ENCODE measurements at regions not wholly inside any gene's neighbourhood (a gene's known extent, or its start where the extent isn't known, plus 50 kb on each side); places are given as distances from the start of the nearest gene placed in this dataset.

DNA sequence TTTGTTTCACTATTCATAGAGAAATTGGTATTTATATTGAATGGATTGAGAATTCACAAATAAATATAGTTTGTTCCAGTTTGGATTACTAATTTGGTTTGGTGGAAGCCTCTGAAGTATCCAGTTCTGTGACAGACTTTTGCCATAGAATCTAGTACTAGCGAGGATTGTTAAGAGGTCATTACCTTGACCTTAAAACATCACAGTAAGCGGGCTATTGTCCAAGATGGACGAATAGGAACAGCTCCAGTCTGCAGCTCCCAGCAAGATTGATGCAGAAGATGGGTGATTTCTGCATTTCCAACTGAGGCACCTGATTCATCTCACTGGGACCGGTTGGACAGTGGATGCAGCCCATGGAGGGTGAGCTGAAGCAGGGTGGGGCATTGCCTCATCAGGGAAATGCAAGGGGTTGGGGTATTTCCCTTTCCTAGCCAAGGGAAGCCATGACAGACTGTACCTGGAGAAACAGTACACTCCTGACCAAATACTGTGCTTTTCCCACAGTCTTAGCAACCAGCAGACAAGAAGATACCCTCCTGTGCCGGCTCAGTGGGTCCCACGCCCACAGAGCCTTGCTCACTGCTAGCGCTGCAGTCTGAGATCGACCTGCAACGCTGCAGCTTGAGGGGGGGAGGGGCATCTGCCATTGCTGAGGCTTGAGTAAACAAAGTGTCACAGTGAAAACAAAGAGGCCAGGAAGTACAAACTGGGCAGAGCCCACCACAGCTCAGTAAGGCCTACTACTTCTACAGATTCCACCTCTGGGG lies 66.4 kb upstream of the NEDD9 start:
- Histone ChIP-seq H2AFZ (ENCODE audit: insufficient read depth, low read depth, low read length, poor library complexity, severe bottlenecking) (no peak overlapping the region), H3K36me3 (replicated peaks in 1 of 2; ENCODE audit: control insufficient read depth in 1 of 2, insufficient read depth in 2 of 2, low read length in 2 of 2) (peaks cover 14 to 51% of the 10 kb centered on the region in 2 donors), H4K20me1 (ENCODE audit: insufficient read depth, low read length) (peaks cover 4% of the 10 kb centered on the region), H3K4me1 (ENCODE audit: control insufficient read depth in 1 of 2, insufficient read depth in 2 of 2, low read length in 2 of 2) (no peaks in the 10 kb centered on the region), H3K27ac (ENCODE audit: low read depth in 1 of 2, low read length in 2 of 2) (no peak overlapping the region), H3K9me3 (replicated peaks in 1 of 2; ENCODE audit: control insufficient read depth in 1 of 2, insufficient read depth in 1 of 2, low read length in 2 of 2) (peaks cover 5 to 9% of the 10 kb centered on the region in 2 donors), H3K4me2 (replicated peaks; ENCODE audit: extremely low read depth, low read length, poor library complexity, severe bottlenecking) (no peak overlapping the region), H3K9ac (ENCODE audit: insufficient read depth, low read length, poor library complexity, severe bottlenecking) (no peak overlapping the region), H3K4me3 (replicated peaks in 1 of 3; ENCODE audit: low read depth in 2 of 3, low read length in 3 of 3) (no peak overlapping the region), H3K79me2 (ENCODE audit: insufficient read depth, low read length) (no peaks in the 10 kb centered on the region), H3K27me3 (ENCODE audit: control insufficient read depth in 2 of 2, insufficient read depth in 2 of 2, low read length in 2 of 2) (no peaks in the 10 kb centered on the region)
- intact Hi-C loops (cut with micrococcal nuclease) = loop anchor here in 1 of 2 donors (10.0 kb wide), 1 partner anchor 54 kb away; no protein-coding TSS in a partner anchor
- WGBS (ENCODE audit: insufficient coverage) = 83% methylated on average over 6 of the region's 9 CpGs
- Mint-ChIP-seq H3K4me3 (no peak overlapping the region), H3K27ac (no peak overlapping the region), H3K4me1 (peaks cover 11% of the 10 kb centered on the region), H3K36me3 (peaks cover 78 to 82% of the 10 kb centered on the region in 2 donors), H3K9me3 (peaks cover 7 to 31% (median 17%) of the 10 kb centered on the region in 7 donors), H3K27me3 (ENCODE audit: low read depth in 3 of 3) (no peaks in the 10 kb centered on the region)
- TF ChIP-seq, protein P1, sequence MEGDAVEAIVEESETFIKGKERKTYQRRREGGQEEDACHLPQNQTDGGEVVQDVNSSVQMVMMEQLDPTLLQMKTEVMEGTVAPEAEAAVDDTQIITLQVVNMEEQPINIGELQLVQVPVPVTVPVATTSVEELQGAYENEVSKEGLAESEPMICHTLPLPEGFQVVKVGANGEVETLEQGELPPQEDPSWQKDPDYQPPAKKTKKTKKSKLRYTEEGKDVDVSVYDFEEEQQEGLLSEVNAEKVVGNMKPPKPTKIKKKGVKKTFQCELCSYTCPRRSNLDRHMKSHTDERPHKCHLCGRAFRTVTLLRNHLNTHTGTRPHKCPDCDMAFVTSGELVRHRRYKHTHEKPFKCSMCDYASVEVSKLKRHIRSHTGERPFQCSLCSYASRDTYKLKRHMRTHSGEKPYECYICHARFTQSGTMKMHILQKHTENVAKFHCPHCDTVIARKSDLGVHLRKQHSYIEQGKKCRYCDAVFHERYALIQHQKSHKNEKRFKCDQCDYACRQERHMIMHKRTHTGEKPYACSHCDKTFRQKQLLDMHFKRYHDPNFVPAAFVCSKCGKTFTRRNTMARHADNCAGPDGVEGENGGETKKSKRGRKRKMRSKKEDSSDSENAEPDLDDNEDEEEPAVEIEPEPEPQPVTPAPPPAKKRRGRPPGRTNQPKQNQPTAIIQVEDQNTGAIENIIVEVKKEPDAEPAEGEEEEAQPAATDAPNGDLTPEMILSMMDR (IDR thresholded peaks at IDR 0.05) = no peak
- DNase-seq = no peak

DNA sequence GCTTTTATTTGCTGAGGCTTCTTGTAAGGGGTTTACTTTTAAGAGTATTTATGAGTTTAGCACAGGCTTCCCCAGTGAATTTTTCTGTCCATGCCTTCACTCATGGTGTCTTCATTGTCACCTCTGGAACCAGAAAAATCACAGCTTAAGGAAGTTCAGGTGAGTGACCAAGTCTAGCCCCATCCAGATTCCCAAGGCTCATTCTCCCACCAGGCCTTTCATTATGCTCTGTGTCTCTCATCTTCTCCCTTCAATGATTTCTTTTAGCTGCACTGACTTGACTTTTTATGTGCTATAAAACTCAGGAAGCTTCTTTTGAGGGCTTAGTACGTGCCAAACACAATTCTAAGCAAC lies 64.9 kb upstream of the NEDD9 start:
- H3K4me3 ChIP-seq (replicated peaks in 1 of 3; ENCODE audit: low read depth in 2 of 3, low read length in 3 of 3) = no peak overlapping the region
- no peaks in the 10 kb centered on the region for H3K79me2 ChIP-seq (ENCODE audit: insufficient read depth, low read length)
- H3K27me3 ChIP-seq (ENCODE audit: control insufficient read depth in 2 of 2, insufficient read depth in 2 of 2, low read length in 2 of 2) = no peaks in the 10 kb centered on the region
- H3K36me3 ChIP-seq (replicated peaks in 1 of 2; ENCODE audit: control insufficient read depth in 1 of 2, insufficient read depth in 2 of 2, low read length in 2 of 2) = peaks cover 14 to 51% of the 10 kb centered on the region in 2 donors
- H3K4me1 Mint-ChIP-seq = peaks cover 15% of the 10 kb centered on the region
- H3K9ac ChIP-seq (ENCODE audit: insufficient read depth, low read length, poor library complexity, severe bottlenecking) = no peak overlapping the region
- no peak overlapping the region for H3K4me2 ChIP-seq (replicated peaks; ENCODE audit: extremely low read depth, low read length, poor library complexity, severe bottlenecking)
- peaks cover 5 to 9% of the 10 kb centered on the region in 2 donors for H3K9me3 ChIP-seq (replicated peaks in 1 of 2; ENCODE audit: control insufficient read depth in 1 of 2, insufficient read depth in 1 of 2, low read length in 2 of 2)
- peaks cover 73 to 75% of the 10 kb centered on the region in 2 donors for H3K36me3 Mint-ChIP-seq
- no peak overlapping the region for H2AFZ ChIP-seq (ENCODE audit: insufficient read depth, low read depth, low read length, poor library complexity, severe bottlenecking)
- intact Hi-C loops (cut with micrococcal nuclease) = loop anchor here in 1 of 2 donors (10.0 kb wide), 1 partner anchor 53 kb away; no protein-coding TSS in a partner anchor
- no peak for DNase-seq
- H3K27me3 Mint-ChIP-seq (ENCODE audit: low read depth in 3 of 3) = no peaks in the 10 kb centered on the region
- H3K4me3 Mint-ChIP-seq = no peak overlapping the region
- WGBS (ENCODE audit: insufficient coverage) = no CpG with 5 or more reads among the region's 1 CpG
- peaks cover 7 to 28% (median 17%) of the 10 kb centered on the region in 7 donors for H3K9me3 Mint-ChIP-seq
- TF ChIP-seq, protein P1 (IDR thresholded peaks at IDR 0.05) = no peak
- peaks cover 0 to 3% of the 10 kb centered on the region in 2 donors for H3K4me1 ChIP-seq (ENCODE audit: control insufficient read depth in 1 of 2, insufficient read depth in 2 of 2, low read length in 2 of 2)
- no peak overlapping the region for H3K27ac ChIP-seq (ENCODE audit: low read depth in 1 of 2, low read length in 2 of 2)
- H4K20me1 ChIP-seq (ENCODE audit: insufficient read depth, low read length) = peaks cover 4% of the 10 kb centered on the region
- H3K27ac Mint-ChIP-seq = no peak overlapping the region
